GM03348 (cell line): ENCODE measurements at regions not wholly inside any gene's neighbourhood (a gene's known extent, or its start where the extent isn't known, plus 50 kb on each side); places are given as distances from the start of the nearest gene placed in this dataset.
"Not testable (repeated sequence)": the region's sequence is repeated elsewhere in the genome, so short reads cannot be mapped to it uniquely, and the experiment has no call there.

ENCODE experiments used
- DNase-seq: peaks from one replicate; pipeline ENCODE4 v3.0.0; 2012; ENCODE audit warnings: low spot score

GRCh38 chrX:131827935-131828334 lies 195.2 kb upstream of the STK26 start:
- DNase-seq: no peak

- DNase-seq: no peak
Observed at GRCh38 chrX:131828482-131828881, 194.6 kb upstream of the STK26 start.

GRCh38 chrX:131830400-131831184 lies 192.5 kb upstream of the STK26 start:
- DNase-seq: peak; percentile 19

- no peak for DNase-seq
Observed at GRCh38 chrX:131831185-131831520, 191.9 kb upstream of the STK26 start.

GRCh38 chrX:131836161-131836560 lies 186.9 kb upstream of the STK26 start:
- DNase-seq: no peak

GRCh38 chrX:131837325-131837724 lies 185.8 kb upstream of the STK26 start:
- DNase-seq: no peak

DNA sequence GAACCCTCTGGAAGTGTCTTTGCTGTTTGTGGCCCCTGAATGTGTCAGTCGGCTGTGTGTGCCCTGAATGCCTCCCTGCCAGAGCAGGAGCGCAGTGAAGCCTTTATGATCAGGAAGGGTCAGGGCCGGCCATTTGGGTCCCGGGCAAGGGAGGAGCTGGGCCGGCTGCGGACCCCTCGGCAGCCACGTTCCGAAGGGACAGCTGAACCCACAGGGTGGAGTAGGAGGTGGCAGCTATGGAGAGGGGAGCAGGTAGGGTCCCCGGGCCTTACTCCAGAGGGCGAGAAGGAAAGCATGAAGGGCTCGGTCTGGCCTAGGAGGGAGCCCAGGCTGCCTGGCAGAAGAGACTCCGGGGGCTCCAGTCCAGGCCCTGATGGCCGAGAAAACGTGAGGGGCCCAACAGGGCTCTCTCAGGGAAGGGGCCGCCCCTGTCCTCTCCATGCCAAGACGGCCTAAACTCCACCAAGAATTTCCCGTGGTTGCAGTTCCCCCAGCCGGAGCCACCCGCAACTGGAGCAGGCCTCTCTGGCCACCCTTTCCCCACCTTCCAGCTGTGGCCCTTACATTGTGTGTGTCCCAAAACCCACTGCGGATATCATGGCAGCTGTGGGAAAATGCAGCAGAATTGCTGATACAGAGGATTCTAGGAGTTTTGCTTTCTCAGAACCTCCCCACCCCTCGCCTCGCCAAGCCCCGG lies 182.2 kb upstream of the STK26 start:
- DNase-seq: no peak

DNA sequence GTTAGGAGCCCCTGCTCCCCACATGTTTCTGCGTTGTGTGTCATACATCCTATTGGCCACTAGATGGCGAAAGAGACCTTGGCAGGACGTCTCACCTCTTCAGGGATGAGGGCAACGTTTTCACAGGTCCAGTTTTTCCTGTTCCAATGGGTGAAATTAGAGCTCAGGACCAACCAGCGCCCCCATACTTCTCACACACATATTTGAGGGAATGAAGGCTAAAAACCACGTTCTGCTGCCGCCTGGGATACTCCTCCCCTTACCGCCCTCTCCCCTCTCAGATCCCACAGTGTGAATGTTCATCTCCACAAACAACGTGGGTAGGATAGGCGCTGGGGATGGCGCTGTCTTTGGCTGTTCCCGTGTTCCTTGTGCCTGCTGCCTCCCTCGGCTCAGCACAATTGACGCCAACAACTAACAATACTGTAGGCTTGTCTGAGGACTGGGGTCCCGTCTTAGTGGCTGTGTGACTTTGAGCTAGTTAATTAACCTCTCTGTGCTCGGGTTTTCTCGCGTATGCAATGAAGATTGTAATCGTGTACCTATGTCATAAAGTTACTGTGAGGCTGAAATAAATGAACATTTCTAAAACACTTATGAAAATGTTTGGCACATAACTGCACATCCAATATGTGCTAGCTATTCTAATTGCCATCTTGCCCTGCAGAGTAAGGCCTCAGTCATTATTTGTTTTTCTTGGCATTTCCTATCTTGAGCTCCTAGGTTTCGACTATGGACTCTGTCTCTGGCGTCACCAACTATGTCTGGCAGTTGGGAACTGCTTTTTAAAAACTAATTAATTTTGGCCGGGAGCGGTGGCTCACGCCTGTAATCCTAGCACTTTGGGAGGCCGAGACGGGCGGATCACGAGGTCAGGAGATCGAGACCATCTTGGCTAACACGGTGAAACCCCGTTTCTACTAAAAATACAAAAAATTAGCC lies 181.3 kb upstream of the STK26 start:
- peak; percentile 54 for DNase-seq

- no peak for DNase-seq
Observed at GRCh38 chrX:131843987-131844386, 179.1 kb upstream of the STK26 start.

GRCh38 chrX:131845201-131845600 lies 177.9 kb upstream of the STK26 start:
- no peak for DNase-seq

DNA sequence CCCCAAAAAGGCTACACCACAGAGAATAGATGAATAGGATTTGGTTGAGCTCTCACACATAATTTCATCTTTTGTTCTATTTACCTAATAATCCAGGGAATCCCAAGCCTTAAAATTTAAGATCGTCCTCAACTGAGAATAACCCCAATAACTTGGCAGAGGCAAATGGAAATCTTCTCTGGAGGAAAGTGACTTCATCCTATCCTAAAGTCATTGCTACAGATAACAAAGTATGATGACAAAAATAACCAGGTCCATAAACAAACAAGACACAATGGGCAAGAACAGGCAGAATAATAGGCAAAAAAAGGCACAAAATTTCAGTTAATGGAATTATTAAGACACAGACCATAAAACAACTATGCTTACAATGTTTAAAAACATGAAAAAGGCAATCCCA lies 177.3 kb upstream of the STK26 start:
- no peak for DNase-seq

GRCh38 chrX:131850964-131851363 lies 172.1 kb upstream of the STK26 start:
- not testable (repeated sequence) for DNase-seq

- no peak for DNase-seq
Observed at GRCh38 chrX:131853440-131853839, 169.7 kb upstream of the STK26 start.

GRCh38 chrX:131854581-131854980 lies 168.5 kb upstream of the STK26 start:
- no peak for DNase-seq

- DNase-seq: no peak
Observed at GRCh38 chrX:131861088-131861787, 161.9 kb upstream of the STK26 start.

DNA sequence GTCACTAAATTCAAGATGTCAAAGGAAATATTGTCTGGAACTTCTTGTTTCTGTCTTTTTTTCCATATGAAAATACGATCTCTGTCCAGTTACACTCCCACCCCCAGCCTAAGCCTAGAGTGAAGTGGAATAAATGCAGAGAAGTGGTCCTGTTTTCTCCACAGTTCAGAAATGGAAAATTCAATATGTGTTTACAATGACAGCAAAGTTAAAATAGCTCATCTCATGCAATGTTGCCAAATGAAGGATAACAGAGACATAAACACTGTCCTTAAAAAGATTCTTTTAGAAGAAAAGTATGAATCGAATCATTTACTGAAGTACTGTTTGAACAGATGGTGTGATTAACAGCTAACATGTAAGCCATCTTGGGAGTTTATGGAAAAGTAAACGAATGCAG lies 160.8 kb upstream of the STK26 start:
- DNase-seq: no peak

DNA sequence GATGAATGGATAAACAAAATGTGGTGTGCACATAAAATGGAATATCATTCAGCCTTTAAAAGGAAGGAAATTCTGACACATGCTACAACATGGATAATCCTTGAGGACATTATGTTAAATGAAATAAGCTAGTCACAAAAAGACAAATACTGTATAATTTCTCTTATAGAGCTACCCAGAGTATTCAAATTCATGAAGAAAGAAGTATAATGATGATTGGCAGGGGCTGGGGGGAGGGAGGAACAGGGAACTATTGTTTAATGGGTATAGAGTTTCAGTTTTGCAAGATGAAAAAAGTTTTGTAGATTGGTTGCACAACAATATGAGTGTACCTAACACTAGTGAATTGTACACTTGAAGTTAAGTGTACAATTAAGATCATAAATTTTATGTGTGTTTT lies 153.9 kb upstream of the STK26 start:
- DNase-seq: no peak

DNA sequence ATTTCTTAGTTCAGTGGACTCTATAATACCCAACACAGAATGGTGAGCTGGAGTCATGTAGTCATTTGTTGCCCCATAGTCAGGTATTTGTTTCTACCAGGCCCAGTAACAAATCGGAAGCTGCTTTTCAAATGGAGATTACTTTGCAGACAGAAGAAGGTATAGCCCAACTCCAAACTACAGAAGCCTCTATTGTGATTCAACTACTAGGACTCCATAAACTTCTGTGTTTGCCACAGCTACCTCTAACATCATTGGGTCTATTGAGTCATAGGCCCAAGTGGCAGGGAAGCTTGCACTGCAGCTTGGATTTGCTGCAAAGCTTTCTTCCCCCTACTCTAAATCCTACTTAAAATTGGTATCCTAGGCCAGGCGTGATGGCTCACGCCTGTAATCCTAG lies 148.8 kb upstream of the STK26 start:
- DNase-seq: no peak

- not testable (repeated sequence) for DNase-seq
Observed at GRCh38 chrX:131875827-131876226, 147.3 kb upstream of the STK26 start.

DNA sequence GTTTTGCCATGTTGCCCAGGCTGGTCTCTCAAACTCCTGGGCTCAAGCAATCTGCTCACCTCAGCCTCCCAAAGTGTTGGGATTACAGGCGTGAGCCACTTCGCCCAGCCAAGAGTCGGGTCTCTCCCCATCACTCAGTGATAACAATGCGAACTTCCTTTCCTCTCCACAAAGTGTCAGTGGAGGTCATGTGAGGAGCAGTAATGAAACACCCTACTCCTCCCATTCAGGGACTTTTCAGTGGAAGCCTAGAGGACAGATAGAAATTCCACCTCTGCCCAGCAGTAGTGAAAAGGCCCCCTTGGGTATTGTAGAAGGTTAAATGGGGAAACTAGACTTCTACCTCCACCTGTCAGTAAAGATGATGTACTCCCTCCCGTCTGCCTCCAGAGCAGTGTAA lies 141.9 kb upstream of the STK26 start:
- no peak for DNase-seq

- not testable (repeated sequence) for DNase-seq
Observed at GRCh38 chrX:131885042-131885441, 138.1 kb upstream of the STK26 start.

GRCh38 chrX:131893857-131894256 lies 129.2 kb upstream of the STK26 start:
- DNase-seq: not testable (repeated sequence)
